ENCODE measurements at regions not wholly inside any gene's neighbourhood (a gene's known extent, or its start where the extent isn't known, plus 50 kb on each side); places are given as distances from the start of the nearest gene placed in this dataset.

GRCh38 chr1:104456724-104457123, 707.0 kb downstream of the AMY1C start:
- TF ChIP-seq, protein P1, sequence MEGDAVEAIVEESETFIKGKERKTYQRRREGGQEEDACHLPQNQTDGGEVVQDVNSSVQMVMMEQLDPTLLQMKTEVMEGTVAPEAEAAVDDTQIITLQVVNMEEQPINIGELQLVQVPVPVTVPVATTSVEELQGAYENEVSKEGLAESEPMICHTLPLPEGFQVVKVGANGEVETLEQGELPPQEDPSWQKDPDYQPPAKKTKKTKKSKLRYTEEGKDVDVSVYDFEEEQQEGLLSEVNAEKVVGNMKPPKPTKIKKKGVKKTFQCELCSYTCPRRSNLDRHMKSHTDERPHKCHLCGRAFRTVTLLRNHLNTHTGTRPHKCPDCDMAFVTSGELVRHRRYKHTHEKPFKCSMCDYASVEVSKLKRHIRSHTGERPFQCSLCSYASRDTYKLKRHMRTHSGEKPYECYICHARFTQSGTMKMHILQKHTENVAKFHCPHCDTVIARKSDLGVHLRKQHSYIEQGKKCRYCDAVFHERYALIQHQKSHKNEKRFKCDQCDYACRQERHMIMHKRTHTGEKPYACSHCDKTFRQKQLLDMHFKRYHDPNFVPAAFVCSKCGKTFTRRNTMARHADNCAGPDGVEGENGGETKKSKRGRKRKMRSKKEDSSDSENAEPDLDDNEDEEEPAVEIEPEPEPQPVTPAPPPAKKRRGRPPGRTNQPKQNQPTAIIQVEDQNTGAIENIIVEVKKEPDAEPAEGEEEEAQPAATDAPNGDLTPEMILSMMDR (IDR thresholded peaks at IDR 0.05): no peak
- TF ChIP-seq POLR2A (IDR thresholded peaks at IDR 0.05): no peak

Measured in testis (tissue), 2 donors.